ENCODE measurements at regions not wholly inside any gene's neighbourhood (a gene's known extent, or its start where the extent isn't known, plus 50 kb on each side); places are given as distances from the start of the nearest gene placed in this dataset.
"Not testable (repeated sequence)": the region's sequence is repeated elsewhere in the genome, so short reads cannot be mapped to it uniquely, and the experiment has no call there.

DNA sequence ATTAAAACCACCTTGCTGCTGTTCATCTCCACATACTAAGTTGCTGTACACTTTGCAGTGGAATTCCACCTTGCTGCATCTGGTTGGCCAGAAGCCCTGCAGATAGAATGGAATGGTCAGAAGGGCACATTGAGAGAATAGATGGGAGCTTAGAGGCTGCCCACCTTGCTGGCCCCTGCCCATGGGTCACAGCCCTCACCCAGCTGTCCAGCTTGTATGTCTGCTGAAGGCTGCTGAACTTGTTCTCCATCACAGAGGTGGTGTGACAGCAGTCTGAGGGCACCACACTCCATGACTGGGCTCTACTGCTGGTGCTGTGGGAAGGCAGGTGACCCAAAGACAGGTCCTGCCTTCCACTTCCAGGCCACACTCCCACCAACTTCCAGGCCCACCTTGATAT, 1755.4 kb downstream of the TP53TG3F start:
- no peaks in the 10 kb centered on the region for H4K20me1 ChIP-seq (ENCODE audit: insufficient read depth)
- no peak for TF ChIP-seq CTCF (conservative IDR thresholded peaks at IDR 0.05; ENCODE audit: low read depth, low read length)
- H3K4me2 ChIP-seq: no peak overlapping the region

DNA sequence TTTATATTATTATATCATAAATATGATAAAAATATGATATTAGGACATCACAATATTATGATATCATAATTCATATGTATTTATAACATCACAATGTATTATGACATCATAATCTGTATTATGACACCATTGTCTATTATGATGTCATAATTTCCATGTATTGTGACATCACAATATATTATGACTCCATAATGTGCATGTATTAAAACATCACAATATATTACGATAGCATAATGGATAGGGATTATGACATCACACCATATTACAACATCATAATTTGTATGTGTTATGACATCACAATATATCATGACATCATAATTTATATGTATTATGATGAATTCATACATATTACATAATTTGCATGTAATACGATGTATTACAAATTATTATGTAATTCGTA, 1755.9 kb downstream of the TP53TG3F start:
- H3K36me3 ChIP-seq (ENCODE audit: insufficient read depth): no peaks in the 10 kb centered on the region
- H3K4me3 ChIP-seq (IDR thresholded peaks at IDR 0.05; ENCODE audit: insufficient read depth, low read depth, low read length): no peak overlapping the region
- no peaks in the 10 kb centered on the region for H3K79me2 ChIP-seq (ENCODE audit: insufficient read depth, low read depth)
- no peaks in the 10 kb centered on the region for H4K20me1 ChIP-seq (ENCODE audit: insufficient read depth)
- no peak overlapping the region for H3K27ac ChIP-seq
- no peak for TF ChIP-seq CTCF (conservative IDR thresholded peaks at IDR 0.05; ENCODE audit: low read depth, low read length)
- no peak overlapping the region for H2AFZ ChIP-seq (ENCODE audit: low read depth)
- H3K4me2 ChIP-seq: no peak overlapping the region
- H3K27me3 ChIP-seq (ENCODE audit: insufficient read depth, low read depth): no peaks in the 10 kb centered on the region
- no peaks in the 10 kb centered on the region for H3K4me1 ChIP-seq (ENCODE audit: low read depth, poor library complexity, severe bottlenecking)
- no peak overlapping the region for H3K9ac ChIP-seq

More for the DNA sequence above, 1755.4 kb downstream of the TP53TG3F start:
- H3K36me3 ChIP-seq (ENCODE audit: insufficient read depth): no peaks in the 10 kb centered on the region
- H3K4me1 ChIP-seq (ENCODE audit: low read depth, poor library complexity, severe bottlenecking): no peaks in the 10 kb centered on the region
- H3K4me3 ChIP-seq (IDR thresholded peaks at IDR 0.05; ENCODE audit: insufficient read depth, low read depth, low read length): no peak overlapping the region
- H3K27me3 ChIP-seq (ENCODE audit: insufficient read depth, low read depth): no peaks in the 10 kb centered on the region
- H3K27ac ChIP-seq: no peak overlapping the region
- H3K9ac ChIP-seq: no peak overlapping the region
- no peak overlapping the region for H2AFZ ChIP-seq (ENCODE audit: low read depth)
- H3K79me2 ChIP-seq (ENCODE audit: insufficient read depth, low read depth): no peaks in the 10 kb centered on the region

DNA sequence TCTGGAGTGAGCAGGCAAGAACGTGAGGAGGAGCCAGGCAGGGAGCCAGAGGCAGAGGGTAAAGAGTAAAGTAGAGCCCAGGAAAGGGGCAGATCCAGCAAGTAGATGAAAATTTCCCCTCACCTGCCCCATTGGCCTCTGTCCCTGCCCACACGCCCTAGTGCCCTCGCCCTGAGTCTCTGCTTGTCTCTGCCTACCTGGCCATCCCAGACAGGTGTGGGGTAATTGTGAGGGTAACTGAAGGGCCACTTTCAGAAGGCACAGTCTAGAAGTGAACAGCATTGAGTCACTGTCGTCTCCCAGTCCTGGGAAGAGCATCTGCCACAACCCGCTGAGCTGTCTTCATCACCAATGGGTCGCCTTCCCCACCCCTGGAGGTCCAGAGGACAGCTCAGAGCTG, 1756.8 kb downstream of the TP53TG3F start:
- not testable (repeated sequence) for H3K4me2 ChIP-seq; H3K79me2 ChIP-seq (ENCODE audit: insufficient read depth, low read depth); H3K9ac ChIP-seq; H3K4me1 ChIP-seq (ENCODE audit: low read depth, poor library complexity, severe bottlenecking); H4K20me1 ChIP-seq (ENCODE audit: insufficient read depth); H3K27me3 ChIP-seq (ENCODE audit: insufficient read depth, low read depth); H3K4me3 ChIP-seq (IDR thresholded peaks at IDR 0.05; ENCODE audit: insufficient read depth, low read depth, low read length); H2AFZ ChIP-seq (ENCODE audit: low read depth); H3K36me3 ChIP-seq (ENCODE audit: insufficient read depth); H3K27ac ChIP-seq

- H3K27ac ChIP-seq: no peak overlapping the region
- H3K27me3 ChIP-seq (ENCODE audit: insufficient read depth, low read depth): no peaks in the 10 kb centered on the region
- H2AFZ ChIP-seq (ENCODE audit: low read depth): no peak overlapping the region
- no peaks in the 10 kb centered on the region for H3K36me3 ChIP-seq (ENCODE audit: insufficient read depth)
- no peaks in the 10 kb centered on the region for H3K4me1 ChIP-seq (ENCODE audit: low read depth, poor library complexity, severe bottlenecking)
- no peak overlapping the region for H3K4me2 ChIP-seq
- no peaks in the 10 kb centered on the region for H3K79me2 ChIP-seq (ENCODE audit: insufficient read depth, low read depth)
- H4K20me1 ChIP-seq (ENCODE audit: insufficient read depth): no peaks in the 10 kb centered on the region
- no peak overlapping the region for H3K4me3 ChIP-seq (IDR thresholded peaks at IDR 0.05; ENCODE audit: insufficient read depth, low read depth, low read length)
- no peak overlapping the region for H3K9ac ChIP-seq
- TF ChIP-seq CTCF (conservative IDR thresholded peaks at IDR 0.05; ENCODE audit: low read depth, low read length): no peak
Observed at GRCh38 chr16:35221482-35222185, 1762.2 kb downstream of the TP53TG3F start.

- H3K27ac ChIP-seq: no peak overlapping the region
- H3K4me1 ChIP-seq (ENCODE audit: low read depth, poor library complexity, severe bottlenecking): no peaks in the 10 kb centered on the region
- no peak overlapping the region for H3K4me2 ChIP-seq
- no peaks in the 10 kb centered on the region for H3K79me2 ChIP-seq (ENCODE audit: insufficient read depth, low read depth)
- no peak overlapping the region for H3K4me3 ChIP-seq (IDR thresholded peaks at IDR 0.05; ENCODE audit: insufficient read depth, low read depth, low read length)
- TF ChIP-seq CTCF (conservative IDR thresholded peaks at IDR 0.05; ENCODE audit: low read depth, low read length): no peak
- no peaks in the 10 kb centered on the region for H3K36me3 ChIP-seq (ENCODE audit: insufficient read depth)
- no peaks in the 10 kb centered on the region for H3K27me3 ChIP-seq (ENCODE audit: insufficient read depth, low read depth)
- H3K9ac ChIP-seq: no peak overlapping the region
- H4K20me1 ChIP-seq (ENCODE audit: insufficient read depth): no peaks in the 10 kb centered on the region
- H2AFZ ChIP-seq (ENCODE audit: low read depth): no peak overlapping the region
Observed at GRCh38 chr16:35234679-35235078, 1775.3 kb downstream of the TP53TG3F start.

Measured in KMS-11 (cell line).